Heart right ventricle (tissue), 16 donors: ENCODE measurements at regions not wholly inside any gene's neighbourhood (a gene's known extent, or its start where the extent isn't known, plus 50 kb on each side); places are given as distances from the start of the nearest gene placed in this dataset.
A peak's percentile ranks its signal among the peaks of the same experiment; 100 is the strongest.

Experiments
- ATAC-seq, 8 donors: fragments of 200-7000 bp; cut with Tn5 transposase; one replicate each; pipeline ENCODE4 v1.9.1; 2020; ENCODE audit warnings: mild to moderate bottlenecking in 8 of 8, moderate library complexity in 8 of 8, moderate number of reproducible peaks in 1 of 8
- DNase-seq, 2 donors: peaks; one replicate each; pipeline ENCODE4 v3.0.0-alpha.2; 2020
- H3K27ac ChIP-seq, 10 donors: fragments of 200-600 bp; sonication (generic) in 2 of 10; one replicate each; pipeline versions ENCODE4 v1.5.0 to v1.8.0; 2020 to 2022; ENCODE audit warnings: mild to moderate bottlenecking in 3 of 10
- H3K27me3 ChIP-seq, 7 donors: fragments of 200-600 bp; one replicate each; pipeline ENCODE4 v1.8.0; 2021 to 2022; ENCODE audit warnings: mild to moderate bottlenecking in 2 of 7
- H3K36me3 ChIP-seq, 9 donors: fragments of 200-600 bp; sonication (generic) in 1 of 9; one replicate each; pipeline versions ENCODE4 v1.5.0 to v1.8.0; 2020 to 2022; ENCODE audit warnings: mild to moderate bottlenecking in 2 of 9
- H3K4me1 ChIP-seq, 9 donors: fragments of 200-600 bp; sonication (generic) in 1 of 9; one replicate each; pipeline versions ENCODE4 v1.5.0 to v1.8.0; 2020 to 2022; ENCODE audit warnings: mild to moderate bottlenecking in 4 of 9
- H3K4me3 ChIP-seq, 10 donors: fragments of 200-600 bp; sonication (generic) in 2 of 10; one replicate each; pipeline versions ENCODE4 v1.5.0 to v1.8.0; 2020 to 2022; ENCODE audit warnings: mild to moderate bottlenecking in 7 of 10, moderate library complexity in 2 of 10
- H3K9me3 ChIP-seq, 11 donors: fragments of 200-600 bp in 10 of 11; sonication (generic) in 2 of 11; one replicate each; pipeline versions ENCODE4 v1.5.0 to v1.8.0; 2013 to 2022; ENCODE audit warnings: mild to moderate bottlenecking in 2 of 11, control low read depth in 1 of 11, moderate library complexity in 1 of 11
- WGBS, 2 donors: extraction: QIAGEN DNeasy Blood & Tissue Kit; methylation state at CpG; one replicate each; pipeline ENCODE4 v1.1.7; 2013; ENCODE audit warnings: inconsistent platforms in 1 of 2; 5-methylcytosine and 5-hydroxymethylcytosine counted together
- intact Hi-C, 10 donors: fragments of 100-400 bp; cut with DNase I; formaldehyde crosslinking; loops; one replicate each; pipeline versions ENCODE4 v1.11.1 to v1.14.2; 2022
- TF ChIP-seq, protein P1 (sequence below), 9 donors: fragments of 200-600 bp; sonication (generic) in 2 of 9; IDR thresholded peaks; one replicate each; pipeline versions ENCODE4 v1.5.0 to v1.8.0; 2021 to 2022; ENCODE audit warnings: antibody characterized with exemption in 9 of 9, mild to moderate bottlenecking in 5 of 9, moderate library complexity in 1 of 9
- donor health status: Arrhythmogenic right ventricular cardiomyopathy.
- donor health status: ischemic (EF 13 %, LVEDD 7.1; RV severe dilation, severe dysfunction).
- donor health status: healthy with polysubstance abuse.
- donor health status: DM: no; HTN: yes; CAD: no.
- donor health status: DM: no; HTN: no; CAD: no.
- donor health status: ischemic (EF 25% LVEDD 6.9; RV normal size, moderate dysfunction).
- donor health status: ischemic (EF 25% LVEDD 5.7; RV mildly dilated, moderate dysfunction).
- donor health status: healthy.
- donor health status: DM: yes; HTN: yes; CAD: no.
- donor health status: Ischemic cardiomyopathy.
- donor health status: ischemic (EF 35%, LVEDD 5.7; RV mildly dilated, moderate dysfunction).
- donor health status: nonischemic (EF 11% LVEDD 7.7; RV severe dilation, severe dysfunction).
- donor health status: DM: yes; HTN: yes; CAD: no.
- donor health status: PGD.
- donor health status: ischemic (EF 29% LVEDD 5.4; RV normal size, mild dysfunction).
- donor health status: nonischemic (EF 23%, LVEDD 6.1; RV moderate dilation, normal function).

DNA sequence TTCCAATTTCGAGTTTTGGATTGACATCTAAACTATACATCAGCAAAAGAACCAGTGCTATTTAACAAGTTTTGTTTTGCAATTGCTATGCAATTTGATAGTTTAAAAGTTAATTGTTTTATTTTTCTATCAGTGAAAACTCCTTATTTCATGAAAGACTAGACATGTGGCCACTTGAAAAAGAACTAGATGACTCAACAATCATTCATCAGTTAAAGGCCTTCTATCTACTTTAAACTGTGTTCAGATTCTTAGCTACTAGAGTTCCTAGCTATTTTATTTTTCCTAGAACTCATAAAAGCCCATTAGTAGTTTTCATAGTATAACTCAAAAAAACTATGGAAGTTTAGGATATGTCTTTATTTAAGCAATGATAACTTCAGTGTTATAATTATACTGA lies 104.6 kb upstream of the LSM8 start:
- Histone ChIP-seq H3K36me3 (no peaks in the 10 kb centered on the region), H3K9me3 (no peaks in the 10 kb centered on the region), H3K4me1 (no peaks in the 10 kb centered on the region), H3K27ac (no peak overlapping the region), H3K27me3 (no peaks in the 10 kb centered on the region), H3K4me3 (no peak overlapping the region)
- WGBS, 2 donors: 77 to 93% methylated on average over 1 of the region's 1 CpG
- DNase-seq (no peak), ATAC-seq (no peak)
- TF ChIP-seq, protein P1, sequence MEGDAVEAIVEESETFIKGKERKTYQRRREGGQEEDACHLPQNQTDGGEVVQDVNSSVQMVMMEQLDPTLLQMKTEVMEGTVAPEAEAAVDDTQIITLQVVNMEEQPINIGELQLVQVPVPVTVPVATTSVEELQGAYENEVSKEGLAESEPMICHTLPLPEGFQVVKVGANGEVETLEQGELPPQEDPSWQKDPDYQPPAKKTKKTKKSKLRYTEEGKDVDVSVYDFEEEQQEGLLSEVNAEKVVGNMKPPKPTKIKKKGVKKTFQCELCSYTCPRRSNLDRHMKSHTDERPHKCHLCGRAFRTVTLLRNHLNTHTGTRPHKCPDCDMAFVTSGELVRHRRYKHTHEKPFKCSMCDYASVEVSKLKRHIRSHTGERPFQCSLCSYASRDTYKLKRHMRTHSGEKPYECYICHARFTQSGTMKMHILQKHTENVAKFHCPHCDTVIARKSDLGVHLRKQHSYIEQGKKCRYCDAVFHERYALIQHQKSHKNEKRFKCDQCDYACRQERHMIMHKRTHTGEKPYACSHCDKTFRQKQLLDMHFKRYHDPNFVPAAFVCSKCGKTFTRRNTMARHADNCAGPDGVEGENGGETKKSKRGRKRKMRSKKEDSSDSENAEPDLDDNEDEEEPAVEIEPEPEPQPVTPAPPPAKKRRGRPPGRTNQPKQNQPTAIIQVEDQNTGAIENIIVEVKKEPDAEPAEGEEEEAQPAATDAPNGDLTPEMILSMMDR (IDR thresholded peaks at IDR 0.05): no peak
- intact Hi-C loops: no loop called here

DNA sequence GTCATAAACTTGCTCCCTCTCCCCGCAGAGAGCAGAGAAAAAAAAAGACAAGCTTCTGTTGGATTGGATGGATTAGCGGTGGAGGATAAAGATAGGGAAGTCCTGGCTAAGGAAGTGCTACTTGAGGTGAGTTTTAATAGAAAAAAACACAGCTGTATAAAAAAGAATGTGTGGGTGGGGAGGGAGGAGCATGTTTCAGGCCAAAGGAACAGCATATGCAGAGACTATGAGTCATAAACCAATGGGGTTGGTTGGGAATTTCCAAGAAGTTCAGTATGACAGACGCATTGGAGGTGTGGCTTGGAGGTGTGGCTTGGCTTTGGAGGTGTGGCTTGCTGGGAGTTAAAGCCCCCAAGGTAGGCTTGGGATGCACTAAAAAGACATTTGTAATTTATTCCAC lies 103.0 kb upstream of the LSM8 start:
- Histone ChIP-seq H3K27me3 (no peaks in the 10 kb centered on the region), H3K9me3 (no peaks in the 10 kb centered on the region), H3K36me3 (no peaks in the 10 kb centered on the region), H3K27ac (no peak overlapping the region), H3K4me1 (no peaks in the 10 kb centered on the region), H3K4me3 (no peak overlapping the region)
- TF ChIP-seq, protein P1 (IDR thresholded peaks at IDR 0.05): no peak
- peak in 1 of 8 donors; percentile 55 for ATAC-seq
- intact Hi-C loops: no loop called here
- DNase-seq: no peak
- WGBS, 2 donors: 65 to 72% methylated on average over 3 of the region's 3 CpGs

DNA sequence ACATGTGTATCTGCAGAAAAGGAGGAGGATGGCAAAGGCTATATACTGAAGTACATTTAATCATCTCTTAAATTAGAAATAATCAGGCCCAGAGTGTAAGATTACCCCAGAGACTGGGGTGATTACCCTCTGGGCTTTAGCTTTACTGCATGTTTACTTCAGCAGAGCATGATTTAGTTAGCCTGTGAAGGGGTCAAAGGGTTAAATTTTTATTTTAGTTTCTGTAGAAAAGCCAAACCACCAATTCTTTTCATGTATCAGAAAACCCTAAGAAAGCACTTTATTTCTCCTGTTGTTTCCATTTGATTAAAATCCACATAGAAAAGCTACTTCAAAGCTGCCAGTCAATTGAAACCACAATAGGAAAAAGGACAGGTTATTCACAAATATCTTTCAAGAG lies 101.5 kb upstream of the LSM8 start:
- H3K27ac ChIP-seq: no peak overlapping the region
- intact Hi-C loops: no loop called here
- TF ChIP-seq, protein P1 (IDR thresholded peaks at IDR 0.05): no peak
- H3K27me3 ChIP-seq: no peaks in the 10 kb centered on the region
- no peaks in the 10 kb centered on the region for H3K36me3 ChIP-seq
- H3K4me3 ChIP-seq: no peak overlapping the region
- ATAC-seq (no peak), DNase-seq (no peak)
- no peaks in the 10 kb centered on the region for H3K4me1 ChIP-seq
- no peaks in the 10 kb centered on the region for H3K9me3 ChIP-seq

DNA sequence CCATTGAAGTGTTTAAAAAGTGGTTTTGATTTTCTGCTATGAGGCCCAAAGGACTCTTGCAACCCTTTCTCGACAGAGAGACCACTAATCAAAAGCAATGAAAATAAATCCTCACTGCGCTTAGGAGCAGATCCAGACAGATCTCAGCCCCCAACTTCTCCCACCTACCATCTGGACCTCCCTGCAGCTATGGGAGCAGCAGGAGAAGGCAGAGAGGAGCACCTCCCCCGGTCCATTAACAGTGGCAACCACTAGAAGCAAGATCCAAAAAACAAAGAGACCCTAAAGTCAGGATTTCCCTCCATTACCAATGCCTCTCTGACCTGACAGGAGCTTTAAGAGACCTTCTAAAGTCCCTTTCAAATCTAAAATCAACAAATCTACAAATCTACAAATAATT lies 99.0 kb upstream of the LSM8 start:
- ATAC-seq: no peak

More for the DNA sequence above, 99.0 kb upstream of the LSM8 start:
- H3K27me3 ChIP-seq: no peaks in the 10 kb centered on the region
- H3K4me3 ChIP-seq: no peak overlapping the region
- no peaks in the 10 kb centered on the region for H3K4me1 ChIP-seq
- no peak for DNase-seq
- H3K27ac ChIP-seq: no peak overlapping the region
- WGBS, 2 donors: 62 to 70% methylated on average over 3 of the region's 3 CpGs
- intact Hi-C loops: no loop called here
- no peaks in the 10 kb centered on the region for H3K36me3 ChIP-seq
- H3K9me3 ChIP-seq: no peaks in the 10 kb centered on the region
- TF ChIP-seq, protein P1 (IDR thresholded peaks at IDR 0.05): no peak
